PC-9 (cell line): ENCODE measurements at regions not wholly inside any gene's neighbourhood (a gene's known extent, or its start where the extent isn't known, plus 50 kb on each side); places are given as distances from the start of the nearest gene placed in this dataset.

Experiments used
- BruUV-seq: library from RNA; stranded (reverse); fragments of 400-500 nt; replicated peaks from 2 replicates; lab custom pipeline; 2021; lab: Mats Ljungman, UMichigan
- CTCF ChIA-PET: fragments of 300-600 bp; sonication (Branson Sonifier 250); formaldehyde crosslinking; loops from one replicate; lab custom pipeline; 2022; ENCODE audit warnings: antibody characterized with exemption; lab: Charles Lee
- POLR2A ChIA-PET: fragments of 300-600 bp; sonication (Branson Sonifier 250); formaldehyde crosslinking; loops from one replicate; lab custom pipeline; 2022; ENCODE audit warnings: antibody characterized with exemption; ENCODE audit not compliant: unreplicated experiment; lab: Charles Lee
- DNase-seq, 2 experiments: peaks; one replicate each; pipeline versions ENCODE4 v3.0.0 to v3.0.0-alpha.2; 2015 to 2022; ENCODE audit warnings: mixed read lengths in 1 of 2
- H2AFZ ChIP-seq: fragments of 200-600 bp; sonication (generic); 2 replicates; pipeline ENCODE4 v1.8.1; 2017; ENCODE audit warnings: antibody characterized with exemption
- H3F3A ChIP-seq: fragments of 200-600 bp; sonication (generic); 2 replicates; pipeline ENCODE4 v1.8.1; 2017; ENCODE audit warnings: antibody characterized with exemption, mild to moderate bottlenecking, low read depth; ENCODE audit not compliant: insufficient read depth
- H3K27ac ChIP-seq: fragments of 200-600 bp; sonication (generic); 2 replicates; pipeline ENCODE4 v1.6.1; 2016; ENCODE audit warnings: mixed run types
- H3K27me3 ChIP-seq: fragments of 200-600 bp; sonication (generic); 2 replicates; pipeline ENCODE4 v1.6.1; 2016; ENCODE audit warnings: low read depth, mixed run types; ENCODE audit not compliant: insufficient read depth
- H3K36me3 ChIP-seq: fragments of 200-600 bp; sonication (generic); 2 replicates; pipeline ENCODE4 v1.6.1; 2016; ENCODE audit warnings: low read depth, mixed run types
- H3K4me1 ChIP-seq: fragments of 200-600 bp; sonication (generic); replicated peaks from 2 replicates; pipeline ENCODE4 v1.6.1; 2016; ENCODE audit warnings: mixed run types; ENCODE audit not compliant: insufficient read depth
- H3K4me2 ChIP-seq: fragments of 200-600 bp; sonication (generic); 2 replicates; pipeline ENCODE4 v1.6.1; 2017; ENCODE audit warnings: mixed run types
- H3K4me3 ChIP-seq: fragments of 200-600 bp; sonication (generic); 2 replicates; pipeline ENCODE4 v1.6.1; 2016; ENCODE audit warnings: mixed run types
- H3K79me2 ChIP-seq: fragments of 200-600 bp; sonication (generic); 2 replicates; pipeline ENCODE4 v1.6.1; 2017; ENCODE audit warnings: low read depth, mixed run types
- H3K9me2 ChIP-seq: fragments of 200-600 bp; sonication (generic); 2 replicates; pipeline ENCODE4 v1.8.1; 2017; ENCODE audit warnings: mild to moderate bottlenecking; ENCODE audit not compliant: insufficient read depth
- H3K9me3 ChIP-seq: fragments of 200-600 bp; sonication (generic); 2 replicates; pipeline ENCODE4 v1.8.1; 2016; ENCODE audit warnings: low read depth; ENCODE audit not compliant: insufficient read depth
- H4K20me1 ChIP-seq: fragments of 200-600 bp; sonication (generic); 2 replicates; pipeline ENCODE4 v1.8.1; 2017; ENCODE audit not compliant: insufficient read depth
- EZH2 ChIP-seq: fragments of 200-600 bp; sonication (generic); IDR thresholded peaks from 2 replicates; pipeline ENCODE4 v1.8.0; 2017; ENCODE audit warnings: antibody characterized with exemption, low read depth
- intact Hi-C: fragments of 100-400 bp; cut with micrococcal nuclease; formaldehyde crosslinking; loops from one replicate; pipeline ENCODE4 v1.10.0; 2022; ENCODE audit not compliant: unreplicated experiment
- TF ChIP-seq, protein P1 (sequence below): fragments of 200-600 bp; sonication (generic); conservative IDR thresholded peaks from 2 replicates; pipeline ENCODE4 v1.6.1; 2017; ENCODE audit warnings: mixed run types, antibody characterized with exemption, mild to moderate bottlenecking, moderate library complexity

DNA sequence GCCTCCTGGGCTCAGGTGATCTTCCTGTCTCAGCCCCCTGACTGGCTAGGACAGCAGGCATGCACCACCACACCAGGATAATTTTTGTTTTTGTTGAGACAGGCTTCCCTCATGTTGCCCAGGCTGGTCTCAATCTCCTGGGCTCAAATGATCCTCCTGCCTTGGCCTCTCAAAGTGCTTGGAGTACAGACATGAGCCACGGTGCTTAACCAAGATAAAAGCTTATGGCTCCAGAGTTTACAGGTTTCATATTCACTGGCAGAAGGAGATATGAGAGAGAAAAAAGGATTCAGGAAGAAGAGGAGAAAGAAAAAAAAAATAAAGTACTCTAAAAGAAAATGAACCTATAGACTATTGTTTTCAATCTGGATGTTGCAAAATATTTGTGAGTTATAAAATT, 748.8 kb upstream of the NCAM2 start:
- Histone ChIP-seq H4K20me1 (no peaks in the 10 kb centered on the region), H3K4me3 (no peak overlapping the region), H3F3A (no peaks in the 10 kb centered on the region), H3K27me3 (no peaks in the 10 kb centered on the region), H3K4me2 (no peak overlapping the region), H3K9me3 (no peaks in the 10 kb centered on the region), H2AFZ (no peak overlapping the region), H3K27ac (no peak overlapping the region), H3K79me2 (no peaks in the 10 kb centered on the region), H3K36me3 (no peaks in the 10 kb centered on the region), H3K4me1 (no peaks in the 10 kb centered on the region), H3K9me2 (no peaks in the 10 kb centered on the region)
- BruUV-seq, result no TSS peak
- DNase-seq, result no peak
- ChIA-PET POLR2A (no interaction called here), CTCF (no interaction called here)
- intact Hi-C loops, result no loop called here
- TF ChIP-seq EZH2, result no peak
- TF ChIP-seq, protein P1, sequence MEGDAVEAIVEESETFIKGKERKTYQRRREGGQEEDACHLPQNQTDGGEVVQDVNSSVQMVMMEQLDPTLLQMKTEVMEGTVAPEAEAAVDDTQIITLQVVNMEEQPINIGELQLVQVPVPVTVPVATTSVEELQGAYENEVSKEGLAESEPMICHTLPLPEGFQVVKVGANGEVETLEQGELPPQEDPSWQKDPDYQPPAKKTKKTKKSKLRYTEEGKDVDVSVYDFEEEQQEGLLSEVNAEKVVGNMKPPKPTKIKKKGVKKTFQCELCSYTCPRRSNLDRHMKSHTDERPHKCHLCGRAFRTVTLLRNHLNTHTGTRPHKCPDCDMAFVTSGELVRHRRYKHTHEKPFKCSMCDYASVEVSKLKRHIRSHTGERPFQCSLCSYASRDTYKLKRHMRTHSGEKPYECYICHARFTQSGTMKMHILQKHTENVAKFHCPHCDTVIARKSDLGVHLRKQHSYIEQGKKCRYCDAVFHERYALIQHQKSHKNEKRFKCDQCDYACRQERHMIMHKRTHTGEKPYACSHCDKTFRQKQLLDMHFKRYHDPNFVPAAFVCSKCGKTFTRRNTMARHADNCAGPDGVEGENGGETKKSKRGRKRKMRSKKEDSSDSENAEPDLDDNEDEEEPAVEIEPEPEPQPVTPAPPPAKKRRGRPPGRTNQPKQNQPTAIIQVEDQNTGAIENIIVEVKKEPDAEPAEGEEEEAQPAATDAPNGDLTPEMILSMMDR, result no peak

DNA sequence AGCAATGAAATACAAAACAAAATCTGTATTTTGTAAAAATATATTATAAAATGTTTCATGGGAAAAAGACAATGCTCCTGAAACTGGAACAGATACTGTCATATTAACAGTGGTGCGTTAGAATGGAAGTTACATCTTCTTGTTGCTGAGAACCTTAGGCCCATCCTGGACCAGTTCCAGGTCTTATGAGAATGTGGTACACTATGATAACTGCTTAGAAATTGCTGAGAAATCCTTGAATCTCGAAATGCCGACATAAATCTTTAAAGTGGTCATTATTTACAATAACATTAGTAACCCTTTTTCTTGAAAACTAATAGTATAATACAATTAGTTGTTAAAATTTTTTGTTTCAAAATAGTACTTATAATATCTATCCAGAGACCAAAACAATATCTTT, 747.9 kb upstream of the NCAM2 start:
- no peaks in the 10 kb centered on the region for H4K20me1 ChIP-seq
- H3F3A ChIP-seq, result no peaks in the 10 kb centered on the region
- H3K4me3 ChIP-seq, result no peak overlapping the region
- H3K79me2 ChIP-seq, result no peaks in the 10 kb centered on the region
- no peaks in the 10 kb centered on the region for H3K9me2 ChIP-seq
- H3K4me2 ChIP-seq, result no peak overlapping the region
- no peak for TF ChIP-seq EZH2
- TF ChIP-seq, protein P1, result no peak
- BruUV-seq, result no TSS peak
- ChIA-PET POLR2A (no interaction called here), CTCF (no interaction called here)
- H3K27me3 ChIP-seq, result no peaks in the 10 kb centered on the region
- H3K27ac ChIP-seq, result no peak overlapping the region
- no peak overlapping the region for H2AFZ ChIP-seq
- intact Hi-C loops, result no loop called here
- H3K4me1 ChIP-seq, result no peaks in the 10 kb centered on the region
- H3K36me3 ChIP-seq, result no peaks in the 10 kb centered on the region
- no peak for DNase-seq
- H3K9me3 ChIP-seq, result no peaks in the 10 kb centered on the region

DNA sequence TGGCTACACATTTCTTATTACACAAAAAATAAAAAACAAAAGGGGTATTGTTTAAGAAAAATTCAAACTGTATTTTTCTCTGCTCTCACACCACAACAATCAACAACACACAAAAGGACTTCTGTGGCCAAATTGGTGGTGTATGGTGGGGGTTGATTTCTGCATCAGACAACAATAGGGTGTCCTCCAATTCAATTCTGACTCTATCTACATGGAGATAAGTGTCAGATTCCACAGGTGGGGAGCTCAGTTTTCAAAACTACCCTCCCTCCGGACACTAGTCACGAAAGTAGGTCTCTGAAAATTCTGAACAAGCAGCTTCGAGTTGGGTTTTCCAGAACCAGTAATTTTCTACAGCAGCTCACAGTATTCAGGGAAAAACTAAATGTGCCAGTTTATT, 744.9 kb upstream of the NCAM2 start:
- no peak for DNase-seq
- POLR2A ChIA-PET, result no interaction called here
- Histone ChIP-seq H3F3A (no peaks in the 10 kb centered on the region), H4K20me1 (no peaks in the 10 kb centered on the region), H3K4me1 (no peaks in the 10 kb centered on the region), H3K79me2 (no peaks in the 10 kb centered on the region), H3K27ac (no peak overlapping the region), H3K9me3 (no peaks in the 10 kb centered on the region), H2AFZ (no peak overlapping the region), H3K9me2 (no peaks in the 10 kb centered on the region), H3K27me3 (no peaks in the 10 kb centered on the region), H3K4me3 (no peak overlapping the region), H3K36me3 (no peaks in the 10 kb centered on the region), H3K4me2 (no peak overlapping the region)
- CTCF ChIA-PET, result no interaction called here
- intact Hi-C loops, result no loop called here
- BruUV-seq, result no TSS peak
- TF ChIP-seq, protein P1, result no peak
- TF ChIP-seq EZH2, result no peak
